ENCODE measurements at regions not wholly inside any gene's neighbourhood (a gene's known extent, or its start where the extent isn't known, plus 50 kb on each side); places are given as distances from the start of the nearest gene placed in this dataset.

GRCh38 chr16:9186061-9186460, 94.6 kb downstream of the HAPSTR1 start:
- DNase-seq = no peak

GRCh38 chr16:9188721-9189120, 97.3 kb downstream of the HAPSTR1 start:
- DNase-seq = no peak

DNA sequence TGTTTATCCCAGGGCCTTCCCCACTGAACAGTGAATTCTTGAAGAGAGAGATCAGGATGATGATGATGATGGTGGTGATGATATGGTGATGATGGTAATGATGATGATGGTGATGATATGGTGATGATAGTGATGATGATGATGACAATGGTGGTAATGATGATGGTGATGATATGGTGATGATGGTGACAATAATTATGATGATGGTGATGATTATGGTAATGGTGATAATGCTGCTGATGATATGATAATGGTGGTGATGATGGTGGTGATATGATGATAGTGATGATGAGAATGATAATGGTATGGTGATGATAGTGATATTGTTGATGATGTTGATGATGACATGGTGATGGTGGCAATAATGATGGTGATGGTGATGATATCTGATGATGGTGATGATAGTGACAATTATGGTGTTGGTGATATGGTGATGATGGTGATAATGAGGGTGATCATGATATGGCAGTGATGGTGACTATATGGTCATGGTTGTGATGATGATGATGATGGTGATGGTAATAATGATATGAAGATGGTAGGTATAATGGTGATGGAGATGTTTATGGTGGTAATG, 99.9 kb downstream of the HAPSTR1 start:
- no peak for DNase-seq

- no peak for DNase-seq
Observed at GRCh38 chr16:9192746-9193145, 101.3 kb downstream of the HAPSTR1 start.

GRCh38 chr16:9195287-9195686, 103.8 kb downstream of the HAPSTR1 start:
- no peak for DNase-seq

DNA sequence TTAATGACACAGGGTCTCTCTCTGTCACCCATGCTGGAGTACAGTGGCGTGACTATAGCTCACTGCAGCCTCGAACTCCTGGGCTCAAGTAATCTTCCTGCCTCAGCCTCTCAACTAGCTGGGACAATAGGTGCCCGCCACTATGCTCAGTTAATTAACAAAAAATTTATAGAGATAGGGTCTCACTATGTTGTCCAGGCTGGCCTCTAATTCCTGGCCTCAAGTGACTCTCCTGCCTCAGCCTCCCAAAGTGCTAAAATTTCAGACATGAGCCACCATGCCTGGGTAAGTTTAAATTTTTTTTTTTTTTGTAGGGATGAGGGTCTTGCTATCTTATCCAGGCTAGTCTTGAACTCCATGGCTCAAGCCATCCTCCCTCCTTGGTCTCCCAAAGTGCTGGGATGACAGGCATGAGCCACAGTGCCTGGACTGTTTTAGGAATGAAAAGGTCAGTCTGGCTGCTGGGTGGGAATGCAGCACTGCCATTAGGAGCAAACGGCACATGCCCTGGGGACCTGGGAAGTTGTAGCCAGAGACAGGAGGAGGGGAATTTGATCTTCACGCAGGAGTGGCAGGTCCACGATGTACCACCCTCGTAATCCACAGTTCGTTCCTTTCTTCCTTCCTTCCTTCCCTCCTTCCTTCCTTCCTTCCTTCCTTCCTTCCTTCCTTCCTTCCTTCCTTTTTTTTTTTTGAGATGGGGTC, 106.7 kb downstream of the HAPSTR1 start:
- DNase-seq = no peak

GRCh38 chr16:9199311-9199710, 107.9 kb downstream of the HAPSTR1 start:
- DNase-seq = no peak

GRCh38 chr16:9199751-9200150, 108.3 kb downstream of the HAPSTR1 start:
- DNase-seq = no peak

DNA sequence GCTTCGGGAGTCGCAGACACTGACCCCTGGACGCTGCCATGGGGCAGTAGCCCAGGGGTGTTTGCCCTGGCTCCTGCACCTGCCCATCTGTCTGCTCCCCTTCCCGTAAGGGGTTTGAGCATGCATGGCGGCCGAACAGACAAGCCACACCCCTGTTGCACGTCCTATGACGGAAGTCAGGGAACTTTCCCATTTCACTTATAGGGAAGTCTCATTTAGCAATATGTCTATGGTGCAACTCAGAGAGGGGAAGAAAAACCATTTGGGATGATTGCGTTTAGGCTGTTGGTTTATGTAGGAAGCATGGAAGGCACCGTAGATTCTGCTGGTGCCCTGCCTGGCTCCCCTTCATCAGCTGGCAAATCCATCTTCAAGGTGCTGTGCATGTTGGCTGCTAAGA, 112.5 kb downstream of the HAPSTR1 start:
- DNase-seq = no peak

GRCh38 chr16:9205661-9206060, 114.2 kb downstream of the HAPSTR1 start:
- no peak for DNase-seq

- DNase-seq = no peak
Observed at GRCh38 chr16:9206156-9206555, 114.7 kb downstream of the HAPSTR1 start.

DNA sequence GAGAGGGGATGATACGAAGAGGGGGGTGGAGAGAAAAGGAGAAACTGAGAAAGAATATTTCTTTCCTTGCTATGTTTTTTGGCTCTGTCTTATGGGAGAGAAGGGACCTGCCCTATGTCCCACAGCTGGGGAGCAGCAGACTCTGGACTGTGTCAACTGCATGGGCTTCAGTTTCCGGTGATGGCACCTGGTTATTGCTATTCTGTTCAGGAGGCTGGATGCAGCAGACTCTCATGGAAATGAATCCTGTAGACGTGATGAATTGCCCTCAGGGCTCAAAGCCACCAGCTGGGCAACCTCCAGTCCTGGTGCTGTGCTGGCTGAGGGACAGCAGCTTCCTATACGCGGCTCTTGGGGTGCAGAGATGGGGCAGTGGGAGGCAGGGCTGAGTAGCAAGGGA, 121.2 kb downstream of the HAPSTR1 start:
- DNase-seq = no peak

DNA sequence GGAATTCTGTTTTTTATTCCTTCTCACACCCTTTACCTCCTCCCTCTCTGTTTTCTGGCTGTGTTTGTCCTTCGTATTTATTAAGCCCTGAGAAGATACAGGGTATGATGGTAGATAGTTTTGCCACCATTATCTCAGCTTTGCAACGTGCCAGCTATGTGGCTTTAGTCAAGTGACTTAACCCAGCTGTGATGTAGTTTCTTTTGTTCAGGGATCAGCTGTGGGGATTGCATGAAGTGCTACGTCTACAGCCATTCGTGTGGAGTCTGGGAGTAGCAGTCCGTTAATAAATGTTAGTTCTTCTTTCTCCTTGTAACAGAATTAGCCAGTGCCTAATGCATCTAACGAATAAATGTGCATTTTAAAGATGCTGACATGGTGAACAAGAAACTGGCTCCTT, 128.4 kb downstream of the HAPSTR1 start:
- no peak for DNase-seq

DNA sequence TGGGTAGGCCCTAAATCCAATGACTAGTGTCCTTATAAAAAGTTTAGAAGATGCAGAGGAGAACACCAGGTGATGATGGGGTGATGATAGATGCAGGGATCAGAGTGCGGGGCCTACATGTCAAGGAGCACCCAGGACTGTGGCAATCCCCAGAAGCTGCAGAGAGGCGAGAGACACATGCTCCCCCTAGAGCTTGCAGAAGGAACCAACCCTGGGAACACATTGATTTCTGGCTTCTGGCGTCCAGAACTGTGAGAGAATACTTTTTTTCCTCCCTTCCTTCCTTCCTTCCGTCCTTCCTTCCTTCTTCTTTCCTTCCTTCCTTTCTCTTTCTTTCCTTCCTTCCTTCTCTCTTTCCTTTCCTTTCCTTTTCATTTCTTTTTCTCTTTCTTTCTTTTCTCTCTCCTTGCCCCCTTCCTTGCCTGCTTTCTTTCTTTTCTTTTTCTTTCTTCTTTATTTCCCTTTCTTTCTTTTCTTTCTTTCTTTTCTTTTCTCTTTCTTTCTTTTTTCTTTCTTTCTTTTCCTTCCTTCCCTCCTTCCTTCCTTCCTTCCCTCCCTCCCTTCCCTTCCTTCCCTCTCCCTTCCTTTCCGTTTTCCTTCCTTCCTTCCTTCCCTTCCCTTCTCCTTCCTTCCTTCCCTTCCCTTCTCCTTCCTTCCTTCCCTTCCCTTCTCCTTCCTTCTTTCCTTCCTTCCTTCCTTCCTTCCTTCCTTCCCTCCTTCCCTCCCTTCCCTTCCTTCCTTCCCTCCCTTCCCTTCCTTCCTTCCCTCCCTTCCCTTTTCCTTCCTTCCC, 134.3 kb downstream of the HAPSTR1 start:
- DNase-seq = no peak

GRCh38 chr16:9226924-9227323, 135.5 kb downstream of the HAPSTR1 start:
- DNase-seq = no peak

- no peak for DNase-seq
Observed at GRCh38 chr16:9231039-9231438, 139.6 kb downstream of the HAPSTR1 start.

GRCh38 chr16:9232102-9232770, 140.8 kb downstream of the HAPSTR1 start:
- DNase-seq = no peak

DNA sequence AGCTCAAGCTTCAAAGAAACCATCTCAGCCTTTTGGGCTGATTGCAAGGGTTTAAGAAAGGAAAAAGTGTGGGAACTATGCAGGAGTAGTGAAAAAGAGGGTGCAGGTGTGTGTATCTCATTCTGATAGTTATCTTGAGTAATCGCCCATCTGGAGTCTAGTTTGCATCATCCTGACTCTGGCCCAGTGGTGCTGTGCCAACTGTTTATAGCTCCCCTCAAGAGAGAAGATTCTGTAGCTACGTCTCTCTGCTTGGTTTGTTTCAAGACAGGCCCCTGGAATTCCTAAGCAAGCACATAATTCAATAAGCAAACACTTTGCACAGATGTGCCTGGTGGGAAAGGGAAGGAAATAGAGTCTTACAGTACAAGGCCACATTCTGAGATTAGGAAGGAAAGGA, 144.4 kb downstream of the HAPSTR1 start:
- DNase-seq = no peak

- no peak for DNase-seq
Observed at GRCh38 chr16:9236319-9236718, 144.9 kb downstream of the HAPSTR1 start.

- DNase-seq = no peak
Observed at GRCh38 chr16:9238346-9238745, 146.9 kb downstream of the HAPSTR1 start.

- DNase-seq = no peak
Observed at GRCh38 chr16:9241177-9241576, 149.7 kb downstream of the HAPSTR1 start.

- no peak for DNase-seq
Observed at GRCh38 chr16:9248162-9248561, 156.7 kb downstream of the HAPSTR1 start.

GRCh38 chr16:9249534-9249933, 158.1 kb downstream of the HAPSTR1 start:
- DNase-seq = no peak
